GM13976 (cell line): ENCODE measurements at regions not wholly inside any gene's neighbourhood (a gene's known extent, or its start where the extent isn't known, plus 50 kb on each side); places are given as distances from the start of the nearest gene placed in this dataset.
"Not testable (repeated sequence)": the region's sequence is repeated elsewhere in the genome, so short reads cannot be mapped to it uniquely, and the experiment has no call there.

Source experiments
- DNase-seq: peaks from one replicate; pipeline ENCODE4 v3.0.0; 2012; ENCODE audit warnings: low spot score
- in situ Hi-C: fragments of 300-500 bp; cut with MboI; formaldehyde crosslinking; loops from one replicate; pipeline ENCODE4 v1.12.0; 2022; ENCODE audit warnings: low sequenced_read_pairs, mixed read lengths, inconsistent platforms; ENCODE audit not compliant: unreplicated experiment
- TF ChIP-seq, protein P1 (sequence below): IDR thresholded peaks from 2 replicates; pipeline ENCODE4 v1.5.1; 2012; ENCODE audit warnings: borderline replicate concordance, mild to moderate bottlenecking; ENCODE audit not compliant: insufficient read depth; ENCODE audit errors: extremely low read depth, missing control alignments, control extremely low read depth

DNA sequence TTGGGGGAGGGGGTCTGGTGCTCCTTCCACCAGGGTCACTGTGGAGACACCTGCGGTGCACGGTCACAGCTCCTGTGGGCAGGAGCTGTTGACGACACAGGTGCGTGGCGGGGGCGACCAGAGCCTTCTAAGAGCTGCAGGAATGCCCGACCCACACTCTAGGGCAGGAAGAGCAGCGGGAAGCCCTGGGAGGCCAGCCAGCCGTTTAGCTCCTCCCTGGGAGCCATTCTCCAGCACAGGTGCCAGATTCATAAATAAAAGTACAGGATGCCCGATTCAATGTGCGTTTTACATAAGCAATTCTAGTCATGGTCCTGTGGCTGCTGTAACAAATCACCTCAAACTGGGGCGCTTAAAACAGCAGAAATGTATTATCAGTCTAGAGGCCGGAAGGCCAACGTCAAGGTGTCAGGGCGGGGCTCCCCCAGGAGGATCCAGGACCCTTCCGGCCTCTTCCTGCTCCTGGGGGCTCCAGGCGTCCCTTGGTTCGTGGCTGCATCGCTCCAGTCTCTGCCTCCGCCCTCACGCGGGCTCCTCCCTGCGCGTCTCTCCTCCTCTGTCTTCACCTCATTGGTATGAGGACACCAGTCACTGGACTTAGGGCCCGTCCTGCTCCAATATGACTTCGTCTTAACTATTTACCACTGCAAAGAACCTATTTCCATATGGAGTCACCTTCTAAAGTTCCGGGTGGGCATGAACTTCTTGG is 155.4 kb downstream of the FOXL1 start:
- in situ Hi-C loops, result no loop called here
- no peak for DNase-seq

DNA sequence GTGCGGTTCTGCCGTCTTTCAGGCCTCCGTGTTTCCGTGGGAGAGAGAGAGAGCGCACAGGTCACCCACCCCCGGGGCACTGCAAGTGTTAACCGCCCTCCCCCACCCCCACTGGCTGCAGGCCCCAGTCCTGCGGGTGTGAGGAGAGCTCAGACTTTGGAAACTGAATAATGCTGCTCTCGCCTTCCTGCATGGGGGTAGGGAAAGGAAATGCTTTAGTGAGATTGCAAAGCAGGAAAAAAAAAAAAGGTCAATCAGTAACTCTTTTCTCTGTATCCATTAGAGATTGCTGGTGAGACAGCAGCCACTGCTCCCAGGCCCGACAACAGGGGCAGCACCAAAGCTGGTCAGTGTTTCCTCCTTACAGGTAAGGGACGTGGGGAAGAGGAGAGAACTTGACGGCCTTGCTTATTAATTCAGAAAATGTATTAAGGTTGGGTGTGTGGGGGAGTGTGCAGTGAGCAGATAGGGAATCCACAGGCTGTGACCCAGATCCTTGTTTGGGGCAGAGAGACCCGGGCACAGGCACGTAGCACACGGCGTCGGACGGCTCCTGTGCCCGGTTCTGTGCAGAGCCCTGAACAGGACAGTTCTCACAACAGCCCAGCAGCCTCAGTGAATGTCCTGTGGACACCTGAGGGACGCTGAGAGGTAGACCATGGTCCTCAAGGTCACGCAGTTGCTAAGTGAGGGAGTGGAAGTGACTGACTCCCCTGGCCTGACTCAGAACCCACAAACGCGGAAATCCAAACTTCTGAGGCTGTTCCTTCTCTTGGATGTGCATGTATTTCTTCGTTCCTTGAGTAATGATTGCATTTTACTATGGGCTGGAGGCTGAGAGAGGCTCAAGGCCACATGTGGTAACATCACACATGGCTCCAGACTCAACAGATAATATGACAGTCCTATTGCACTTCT is 156.5 kb downstream of the FOXL1 start:
- TF ChIP-seq, protein P1, sequence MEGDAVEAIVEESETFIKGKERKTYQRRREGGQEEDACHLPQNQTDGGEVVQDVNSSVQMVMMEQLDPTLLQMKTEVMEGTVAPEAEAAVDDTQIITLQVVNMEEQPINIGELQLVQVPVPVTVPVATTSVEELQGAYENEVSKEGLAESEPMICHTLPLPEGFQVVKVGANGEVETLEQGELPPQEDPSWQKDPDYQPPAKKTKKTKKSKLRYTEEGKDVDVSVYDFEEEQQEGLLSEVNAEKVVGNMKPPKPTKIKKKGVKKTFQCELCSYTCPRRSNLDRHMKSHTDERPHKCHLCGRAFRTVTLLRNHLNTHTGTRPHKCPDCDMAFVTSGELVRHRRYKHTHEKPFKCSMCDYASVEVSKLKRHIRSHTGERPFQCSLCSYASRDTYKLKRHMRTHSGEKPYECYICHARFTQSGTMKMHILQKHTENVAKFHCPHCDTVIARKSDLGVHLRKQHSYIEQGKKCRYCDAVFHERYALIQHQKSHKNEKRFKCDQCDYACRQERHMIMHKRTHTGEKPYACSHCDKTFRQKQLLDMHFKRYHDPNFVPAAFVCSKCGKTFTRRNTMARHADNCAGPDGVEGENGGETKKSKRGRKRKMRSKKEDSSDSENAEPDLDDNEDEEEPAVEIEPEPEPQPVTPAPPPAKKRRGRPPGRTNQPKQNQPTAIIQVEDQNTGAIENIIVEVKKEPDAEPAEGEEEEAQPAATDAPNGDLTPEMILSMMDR, result no peak
- in situ Hi-C loops, result no loop called here
- no peak for DNase-seq

More for the DNA sequence above, 155.4 kb downstream of the FOXL1 start:
- TF ChIP-seq, protein P1, result no peak

DNA sequence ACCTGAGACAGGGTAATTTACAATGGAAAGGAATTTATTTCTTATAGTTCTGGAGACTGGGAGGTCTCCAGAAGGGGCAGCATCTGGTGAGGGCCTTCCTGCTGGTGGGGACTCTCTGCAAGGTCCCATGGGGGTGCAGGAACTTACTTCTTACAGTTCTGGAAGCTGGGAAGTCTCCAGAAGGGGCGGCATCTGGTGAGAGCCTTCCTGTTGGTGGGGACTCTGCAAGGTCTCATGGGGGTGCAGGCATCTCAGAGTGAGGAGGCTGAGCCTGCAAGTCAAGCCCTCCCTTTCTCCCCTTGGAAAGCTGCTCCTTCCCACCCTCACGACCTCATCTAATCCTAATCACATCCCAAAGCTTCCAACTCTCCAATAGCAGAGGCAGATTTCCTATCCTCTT is 157.4 kb downstream of the FOXL1 start:
- no peak for DNase-seq
- TF ChIP-seq, protein P1, result no peak
- in situ Hi-C loops, result no loop called here

DNA sequence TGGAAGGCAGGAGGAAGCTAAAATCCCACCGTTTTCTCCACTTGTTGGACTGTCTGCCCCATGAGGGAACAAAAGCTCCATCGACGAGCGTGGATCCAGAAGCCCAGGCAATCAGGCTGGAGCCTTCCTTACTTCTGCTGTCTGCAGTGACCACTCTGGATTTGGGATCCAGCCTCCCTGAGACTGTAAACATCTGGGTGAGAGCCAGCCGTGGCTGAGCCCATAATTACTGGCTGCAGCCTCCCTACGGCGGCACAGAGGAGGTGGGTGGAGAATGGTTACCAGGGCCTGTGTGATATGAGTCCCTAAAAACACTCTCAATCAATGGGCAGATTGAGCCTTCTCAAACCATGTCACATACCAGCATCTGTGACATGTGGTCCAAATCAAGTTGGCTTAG is 158.2 kb downstream of the FOXL1 start:
- TF ChIP-seq, protein P1, result no peak
- in situ Hi-C loops, result no loop called here
- DNase-seq, result no peak

DNA sequence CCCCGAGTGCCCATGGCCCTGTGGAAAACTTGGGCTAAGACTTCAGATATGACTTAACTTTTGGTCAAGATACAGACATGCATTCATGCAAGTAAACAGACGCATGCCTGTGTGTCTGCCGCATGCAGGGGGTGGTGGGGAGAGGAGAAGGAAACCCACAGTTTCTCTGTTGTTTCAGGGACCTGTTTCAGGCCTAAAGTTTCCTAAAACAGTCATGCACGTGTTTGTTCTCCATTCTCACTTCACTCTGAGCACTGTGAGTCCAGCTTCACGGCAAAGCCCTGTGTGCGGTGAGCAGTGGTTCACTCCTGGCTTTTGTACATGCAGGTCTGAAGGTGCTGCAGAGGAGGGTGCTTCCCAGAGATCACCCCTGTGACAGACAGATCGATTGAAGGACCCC is 158.7 kb downstream of the FOXL1 start:
- no peak for DNase-seq
- in situ Hi-C loops, result no loop called here
- TF ChIP-seq, protein P1, result no peak

DNA sequence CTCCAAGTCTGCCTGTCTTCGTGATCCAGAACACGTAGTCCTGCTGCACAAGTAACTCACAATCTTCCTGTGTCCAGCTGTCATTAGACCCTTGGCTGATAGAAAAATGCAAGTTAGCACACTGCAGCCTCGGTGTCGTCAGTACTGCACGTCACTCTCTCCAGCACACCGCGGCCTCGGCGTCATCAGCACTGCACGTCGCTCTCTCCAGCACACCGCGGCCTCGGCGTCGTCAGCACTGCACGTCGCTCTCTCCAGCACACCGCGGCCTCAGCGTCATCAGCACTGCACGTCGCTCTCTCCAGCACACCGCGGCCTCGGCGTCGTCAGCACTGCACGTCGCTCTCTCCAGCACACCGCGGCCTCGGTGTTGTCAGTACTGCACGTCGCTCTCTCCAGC is 160.0 kb downstream of the FOXL1 start:
- in situ Hi-C loops, result not testable (repeated sequence)

DNA sequence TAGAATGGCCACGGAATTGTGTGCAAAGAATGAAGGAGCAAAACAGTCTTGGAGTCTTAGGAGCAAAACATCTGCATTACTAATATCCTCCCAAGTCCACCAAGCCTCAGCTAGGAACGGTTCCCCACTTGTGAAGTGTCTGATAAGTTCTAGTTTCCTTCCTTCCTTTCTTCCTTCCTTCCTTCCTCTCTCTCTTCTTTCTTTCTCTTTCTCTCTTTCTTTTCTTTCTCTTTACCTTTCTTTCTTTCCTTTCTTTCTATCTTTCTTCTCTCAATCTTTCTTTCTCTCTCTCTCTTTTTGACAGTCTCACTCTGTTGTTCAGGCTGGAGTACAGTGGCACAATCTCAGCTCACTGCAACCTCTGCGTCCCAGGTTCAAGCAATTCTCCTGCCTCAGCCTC is 160.8 kb downstream of the FOXL1 start:
- in situ Hi-C loops, result no loop called here
- DNase-seq, result no peak
- TF ChIP-seq, protein P1, result no peak

More for the DNA sequence above, 160.0 kb downstream of the FOXL1 start:
- not testable (repeated sequence) for DNase-seq
